Right renal cortex interstitium (tissue), 3 donors: ENCODE measurements at regions not wholly inside any gene's neighbourhood (a gene's known extent, or its start where the extent isn't known, plus 50 kb on each side); places are given as distances from the start of the nearest gene placed in this dataset.

Experiments
- DNase-seq, 3 donors: peaks; one replicate each; pipeline ENCODE4 v3.0.0-alpha.2; 2013; ENCODE audit warnings: low read depth in 3 of 3, low spot score in 2 of 3

DNA sequence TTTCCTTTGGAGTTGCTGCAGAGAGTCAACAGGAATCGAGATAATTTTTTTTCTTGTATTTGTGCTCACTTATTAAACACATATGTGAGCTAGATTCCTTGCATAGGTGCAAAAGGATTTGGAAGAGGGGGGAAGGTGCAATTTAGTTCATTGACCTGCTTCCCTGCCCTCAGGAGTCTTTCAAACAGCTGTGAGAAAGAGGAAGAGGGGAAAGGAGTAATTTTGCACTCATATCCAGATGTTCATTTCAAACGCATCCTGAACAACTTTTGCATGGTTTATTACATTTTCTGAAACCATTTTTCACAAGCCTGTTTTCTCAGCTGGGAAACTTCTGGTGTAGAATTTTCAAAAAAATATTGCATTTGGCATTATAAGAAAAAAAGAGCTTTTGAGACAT is 795.0 kb downstream of the MAFB start:
- no peak for DNase-seq

DNA sequence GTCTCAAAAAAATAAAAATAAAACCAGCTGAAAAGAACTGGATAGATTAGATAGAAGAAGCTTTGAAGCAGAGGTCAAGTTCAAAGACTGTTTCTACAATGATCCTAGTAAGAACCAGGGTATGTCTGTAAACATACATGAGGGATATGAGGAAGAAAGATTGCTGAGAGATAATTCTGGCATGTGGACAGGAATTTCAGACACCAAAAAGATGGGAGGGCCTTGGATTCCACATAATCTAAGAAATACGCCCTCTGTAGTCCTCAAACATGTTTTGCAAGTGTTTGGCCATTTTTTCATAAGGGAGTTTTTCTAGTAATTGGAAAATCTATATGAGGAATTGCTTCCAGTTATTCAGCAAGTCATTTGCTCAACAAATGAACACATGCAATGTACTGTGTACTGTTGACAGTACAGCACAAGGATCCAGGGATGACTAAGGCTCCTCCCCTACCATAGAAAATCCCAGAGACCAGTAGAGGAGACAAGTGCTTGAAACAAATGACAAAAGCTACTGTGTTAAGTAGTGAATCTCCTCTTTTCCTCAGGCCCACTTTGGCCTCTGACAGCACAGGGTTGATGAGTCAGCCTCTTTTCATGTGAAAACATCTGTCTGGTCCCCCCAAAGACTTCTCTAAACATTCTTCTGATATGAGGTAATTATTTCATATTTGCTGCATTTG is 795.9 kb downstream of the MAFB start:
- no peak for DNase-seq

DNA sequence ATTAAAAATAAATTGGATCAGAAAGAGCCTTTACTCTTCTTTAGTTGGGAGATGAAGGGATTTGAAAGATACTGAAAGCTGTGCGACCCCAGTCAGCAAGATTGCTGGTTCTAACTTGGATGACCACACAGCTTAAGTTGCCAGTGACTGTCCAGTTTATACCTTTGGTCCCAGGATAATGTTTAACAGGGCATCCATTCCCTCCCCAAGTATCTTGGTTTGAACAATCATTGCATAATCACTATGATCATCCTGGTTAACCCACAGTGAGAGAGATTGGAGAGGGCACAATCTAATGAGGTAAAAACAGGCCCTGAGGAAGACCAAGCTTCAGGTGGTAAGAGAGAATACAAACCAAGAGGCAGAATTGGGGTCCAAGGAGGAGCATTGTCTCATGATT is 798.3 kb downstream of the MAFB start:
- DNase-seq = no peak

DNA sequence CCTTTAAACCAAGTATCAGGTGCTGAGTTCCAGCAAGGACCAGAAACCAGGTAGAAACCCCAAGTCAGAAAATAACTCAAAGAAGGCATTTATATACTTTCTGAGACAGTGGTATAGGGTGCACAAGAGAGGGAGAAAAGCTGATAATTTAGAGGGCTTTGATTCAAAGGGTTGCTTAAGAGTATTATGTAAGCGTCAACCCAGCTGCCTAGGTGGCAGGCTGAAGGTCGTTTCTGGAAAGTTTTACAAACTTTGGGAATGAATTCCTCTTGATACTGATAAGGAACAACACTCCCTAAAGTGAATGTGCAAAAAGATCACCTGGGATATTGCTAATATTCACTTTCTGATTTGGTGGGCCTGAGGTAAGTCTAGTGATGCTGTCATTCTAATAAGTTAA is 800.7 kb downstream of the MAFB start:
- no peak for DNase-seq

- DNase-seq = no peak
Measured at GRCh38 chr20:39886650-39887190, 802.3 kb downstream of the MAFB start.

GRCh38 chr20:39885975-39886649 is 802.9 kb downstream of the MAFB start:
- DNase-seq = no peak

DNA sequence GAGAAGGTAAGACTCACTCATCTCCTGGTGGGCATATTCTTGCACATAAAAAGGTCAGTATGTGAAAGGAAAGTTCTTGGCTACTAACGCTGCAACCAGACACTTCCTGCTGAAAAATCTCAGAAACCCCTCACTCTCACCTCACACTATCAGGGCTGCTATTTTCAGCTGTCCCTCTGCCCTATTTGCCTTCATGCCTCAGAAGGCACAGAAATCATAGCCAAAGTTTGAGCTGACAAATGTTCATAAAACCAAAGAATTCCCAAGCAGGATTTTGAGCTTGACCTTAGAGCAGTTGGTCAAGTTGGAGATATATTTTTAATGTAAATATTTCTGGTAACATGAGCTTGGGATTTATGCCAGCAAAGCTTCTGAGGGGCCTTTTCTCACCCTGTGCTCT is 806.2 kb downstream of the MAFB start:
- DNase-seq = no peak

DNA sequence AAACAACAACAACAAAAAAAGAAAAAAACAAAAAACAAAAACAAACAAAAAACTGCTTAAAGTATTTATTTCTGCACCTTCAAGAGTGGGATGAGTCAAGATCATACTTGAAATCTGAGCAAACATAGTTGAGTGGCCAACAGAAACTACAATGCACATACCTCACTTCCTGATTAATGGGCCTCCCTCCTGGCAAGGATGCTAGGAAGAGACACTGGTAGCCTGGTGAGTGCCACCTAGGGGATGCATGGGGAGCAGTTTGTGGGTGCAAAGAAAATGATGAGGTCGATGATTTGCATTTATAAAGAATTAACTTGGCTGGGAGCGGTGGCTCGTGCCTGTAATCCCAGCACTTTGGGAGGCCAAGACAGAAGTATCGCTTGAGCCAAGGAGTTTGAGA is 808.1 kb downstream of the MAFB start:
- no peak for DNase-seq

GRCh38 chr20:39879296-39879695 is 809.7 kb downstream of the MAFB start:
- no peak for DNase-seq

GRCh38 chr20:39878809-39879208 is 810.2 kb downstream of the MAFB start:
- no peak for DNase-seq

- no peak for DNase-seq
Measured at GRCh38 chr20:39878320-39878719, 810.7 kb downstream of the MAFB start.

DNA sequence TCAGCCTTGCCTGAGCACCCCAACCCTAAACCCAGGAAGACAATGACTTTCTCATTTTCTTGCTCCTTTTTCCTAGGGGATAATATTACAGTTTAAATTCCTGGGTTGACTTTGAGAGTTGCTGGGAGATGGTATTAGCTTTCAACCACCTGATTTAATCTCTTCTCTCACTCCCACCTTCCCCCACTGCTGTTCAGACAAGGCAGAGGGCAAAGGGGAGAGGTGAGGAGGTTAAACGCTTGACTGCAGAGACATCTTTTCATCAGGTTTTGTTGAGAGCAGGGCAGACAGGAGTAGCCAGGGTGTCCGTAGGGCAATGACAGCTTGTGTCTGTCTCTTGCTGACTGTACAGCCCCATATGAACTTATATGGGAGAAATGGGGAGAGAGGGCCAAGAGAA is 811.2 kb downstream of the MAFB start:
- peak in 2 of 3 donors; percentile 47 to 62 for DNase-seq

GRCh38 chr20:39876976-39877635 is 811.9 kb downstream of the MAFB start:
- DNase-seq = no peak

DNA sequence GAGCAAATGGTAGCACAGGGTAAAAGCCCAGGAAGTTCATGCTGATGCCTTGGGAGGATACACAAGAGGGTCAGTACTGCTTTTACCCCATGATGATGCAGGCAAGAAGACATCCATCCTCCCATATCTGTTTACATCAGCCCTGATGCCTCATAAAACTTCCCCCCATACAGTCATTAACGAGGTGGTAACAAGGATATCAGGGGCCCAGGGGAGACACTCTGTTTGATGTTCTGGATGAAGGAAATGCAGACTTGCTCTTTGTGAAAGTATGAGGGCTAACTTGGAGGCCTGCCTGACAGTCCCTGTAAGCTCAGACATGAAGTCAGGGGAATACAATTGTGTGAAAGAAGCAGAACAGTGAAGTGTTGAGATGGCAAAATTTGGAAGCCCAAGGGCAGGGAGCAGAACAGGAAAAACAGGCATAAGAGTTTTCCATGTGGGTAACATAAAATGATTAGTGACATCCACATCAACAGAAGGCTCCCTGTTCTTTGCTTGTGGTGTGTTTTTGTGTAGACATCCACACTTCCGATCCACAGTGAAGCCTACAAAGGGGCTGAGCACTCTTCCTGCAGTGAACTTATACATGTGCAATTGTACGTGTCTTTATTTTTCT is 813.4 kb downstream of the MAFB start:
- no peak for DNase-seq

GRCh38 chr20:39874049-39874893 is 814.8 kb downstream of the MAFB start:
- no peak for DNase-seq

GRCh38 chr20:39873286-39873685 is 815.8 kb downstream of the MAFB start:
- no peak for DNase-seq

GRCh38 chr20:39871013-39871412 is 818.0 kb downstream of the MAFB start:
- DNase-seq = no peak

GRCh38 chr20:39865446-39865845 is 823.6 kb downstream of the MAFB start:
- DNase-seq = no peak

GRCh38 chr20:39862470-39862891 is 826.6 kb downstream of the MAFB start:
- no peak for DNase-seq

- DNase-seq = no peak
Measured at GRCh38 chr20:39861381-39861780, 827.7 kb downstream of the MAFB start.
